ENCODE measurements at regions not wholly inside any gene's neighbourhood (a gene's known extent, or its start where the extent isn't known, plus 50 kb on each side); places are given as distances from the start of the nearest gene placed in this dataset.

DNA sequence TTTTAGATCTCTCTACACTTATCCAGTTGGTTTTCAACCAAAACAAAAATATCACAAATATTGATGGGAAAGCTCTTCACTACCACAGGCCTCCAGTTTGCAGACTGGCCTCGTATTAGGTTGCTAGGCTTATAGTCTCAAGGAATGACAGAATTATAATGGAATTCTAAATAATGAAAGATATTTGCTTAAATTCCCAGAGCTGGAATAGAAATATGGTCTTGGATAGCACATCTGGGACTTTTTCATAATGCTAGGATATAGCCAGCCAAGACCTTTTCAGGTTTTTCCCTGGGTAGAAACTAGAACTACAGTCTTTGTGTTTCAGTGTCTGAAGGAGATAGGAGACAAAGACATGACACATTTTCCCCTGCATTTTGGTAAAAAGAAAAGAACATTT lies 121.9 kb upstream of the STAC start (continued):
- TF ChIP-seq ZNF175 (tag by site-specific recombination; IDR thresholded peaks at IDR 0.05) (no peak), IKZF3 (tag by site-specific recombination; IDR thresholded peaks at IDR 0.05) (no peak), ZNF837 (tag by site-specific recombination; IDR thresholded peaks at IDR 0.05) (no peak)

DNA sequence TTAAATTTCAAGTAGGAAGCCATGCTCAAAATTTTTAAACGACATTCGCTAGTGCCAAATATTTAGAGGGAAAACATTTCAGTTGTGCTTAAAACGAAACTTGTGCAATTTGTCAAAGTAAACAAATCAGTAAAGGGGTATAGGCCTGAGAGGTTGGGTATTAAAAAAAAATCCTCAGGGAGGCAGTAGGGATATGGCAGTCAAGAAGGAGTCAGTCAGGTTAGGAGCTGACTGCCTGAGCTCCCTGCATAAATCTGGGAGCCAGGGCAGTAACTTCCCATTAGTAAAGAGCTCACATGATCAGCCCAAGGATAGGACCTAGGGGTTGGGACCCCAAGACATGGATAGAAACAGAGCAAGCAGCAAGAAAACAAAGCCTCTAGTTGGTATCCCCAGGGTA lies 120.7 kb upstream of the STAC start:
- POLR2A ChIA-PET, result no interaction called here
- TF ChIP-seq, protein P1, sequence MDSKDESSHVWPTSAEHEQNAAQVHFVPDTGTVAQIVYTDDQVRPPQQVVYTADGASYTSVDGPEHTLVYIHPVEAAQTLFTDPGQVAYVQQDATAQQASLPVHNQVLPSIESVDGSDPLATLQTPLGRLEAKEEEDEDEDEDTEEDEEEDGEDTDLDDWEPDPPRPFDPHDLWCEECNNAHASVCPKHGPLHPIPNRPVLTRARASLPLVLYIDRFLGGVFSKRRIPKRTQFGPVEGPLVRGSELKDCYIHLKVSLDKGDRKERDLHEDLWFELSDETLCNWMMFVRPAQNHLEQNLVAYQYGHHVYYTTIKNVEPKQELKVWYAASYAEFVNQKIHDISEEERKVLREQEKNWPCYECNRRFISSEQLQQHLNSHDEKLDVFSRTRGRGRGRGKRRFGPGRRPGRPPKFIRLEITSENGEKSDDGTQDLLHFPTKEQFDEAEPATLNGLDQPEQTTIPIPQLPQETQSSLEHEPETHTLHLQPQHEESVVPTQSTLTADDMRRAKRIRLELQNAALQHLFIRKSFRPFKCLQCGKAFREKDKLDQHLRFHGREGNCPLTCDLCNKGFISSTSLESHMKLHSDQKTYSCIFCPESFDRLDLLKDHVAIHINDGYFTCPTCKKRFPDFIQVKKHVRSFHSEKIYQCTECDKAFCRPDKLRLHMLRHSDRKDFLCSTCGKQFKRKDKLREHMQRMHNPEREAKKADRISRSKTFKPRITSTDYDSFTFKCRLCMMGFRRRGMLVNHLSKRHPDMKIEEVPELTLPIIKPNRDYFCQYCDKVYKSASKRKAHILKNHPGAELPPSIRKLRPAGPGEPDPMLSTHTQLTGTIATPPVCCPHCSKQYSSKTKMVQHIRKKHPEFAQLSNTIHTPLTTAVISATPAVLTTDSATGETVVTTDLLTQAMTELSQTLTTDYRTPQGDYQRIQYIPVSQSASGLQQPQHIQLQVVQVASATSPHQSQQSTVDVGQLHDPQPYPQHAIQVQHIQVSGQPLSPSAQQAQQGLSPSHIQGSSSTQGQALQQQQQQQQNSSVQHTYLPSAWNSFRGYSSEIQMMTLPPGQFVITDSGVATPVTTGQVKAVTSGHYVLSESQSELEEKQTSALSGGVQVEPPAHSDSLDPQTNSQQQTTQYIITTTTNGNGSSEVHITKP (tag by site-specific recombination; IDR thresholded peaks at IDR 0.05), result no peak
- TF ChIP-seq ZNF747 (tag by site-specific recombination; IDR thresholded peaks at IDR 0.05), result no peak
- no peak for TF ChIP-seq ZNF654 (tag by site-specific recombination; IDR thresholded peaks at IDR 0.05; ENCODE audit: low read depth)
- TF ChIP-seq ZNF311 (tag by site-specific recombination; IDR thresholded peaks at IDR 0.05; ENCODE audit: borderline replicate concordance), result no peak
- TF ChIP-seq, protein P2, sequence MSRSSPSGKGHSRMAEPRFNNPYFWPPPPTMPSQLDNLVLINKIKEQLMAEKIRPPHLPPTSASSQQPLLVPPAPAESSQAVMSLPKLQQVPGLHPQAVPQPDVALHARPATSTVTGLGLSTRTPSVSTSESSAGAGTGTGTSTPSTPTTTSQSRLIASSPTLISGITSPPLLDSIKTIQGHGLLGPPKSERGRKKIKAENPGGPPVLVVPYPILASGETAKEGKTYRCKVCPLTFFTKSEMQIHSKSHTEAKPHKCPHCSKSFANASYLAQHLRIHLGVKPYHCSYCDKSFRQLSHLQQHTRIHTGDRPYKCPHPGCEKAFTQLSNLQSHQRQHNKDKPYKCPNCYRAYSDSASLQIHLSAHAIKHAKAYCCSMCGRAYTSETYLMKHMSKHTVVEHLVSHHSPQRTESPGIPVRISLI (tag by site-specific recombination; IDR thresholded peaks at IDR 0.05), result no peak
- no peak for TF ChIP-seq ZNF629 (tag by site-specific recombination; IDR thresholded peaks at IDR 0.05)
- no peak for TF ChIP-seq ZNF660 (tag by site-specific recombination; IDR thresholded peaks at IDR 0.05)
- TF ChIP-seq ZNF2 (tag by site-specific recombination; IDR thresholded peaks at IDR 0.05), result no peak
- TF ChIP-seq ZNF184 (tag by site-specific recombination; IDR thresholded peaks at IDR 0.05), result no peak
- TF ChIP-seq ZNF585B (tag by site-specific recombination; IDR thresholded peaks at IDR 0.05), result no peak
- no peak for TF ChIP-seq RBAK (tag by site-specific recombination; IDR thresholded peaks at IDR 0.05)
- H3K27ac ChIP-seq (ENCODE audit: extremely low read depth, low read depth, low read length), result no peak overlapping the region
- CTCF ChIA-PET, result no interaction called here
- no peaks in the 10 kb centered on the region for H3K9me3 ChIP-seq (ENCODE audit: control insufficient read depth, insufficient read depth, low read depth, low read length)
- H3K36me3 ChIP-seq (ENCODE audit: control insufficient read depth in 2 of 2, insufficient read depth in 1 of 2, low read length in 2 of 2), result no peaks in the 10 kb centered on the region
- no peaks in the 10 kb centered on the region for H3K4me1 ChIP-seq (ENCODE audit: control insufficient read depth, insufficient read depth, low read length)
- H3K4me3 ChIP-seq (ENCODE audit: low read depth, low read length), result no peak overlapping the region

DNA sequence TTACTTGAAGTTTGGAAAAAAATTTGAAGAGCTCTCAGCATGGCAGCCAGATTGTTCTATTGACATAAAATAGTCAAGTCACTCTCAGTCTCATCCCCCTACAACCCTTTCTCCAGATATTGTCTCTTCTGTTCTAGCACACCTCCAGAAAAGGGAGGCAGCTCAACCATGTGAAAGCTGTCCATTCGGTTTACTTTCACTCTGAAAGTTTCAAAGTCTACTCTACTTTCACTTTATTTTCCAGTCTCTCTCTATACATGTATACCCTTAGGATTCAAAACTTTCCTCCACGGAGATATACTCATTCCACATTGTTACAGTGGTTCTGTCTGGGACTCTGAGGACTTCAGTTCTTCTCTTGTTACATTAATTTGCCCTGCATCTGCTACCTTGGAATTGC lies 111.0 kb upstream of the STAC start:
- ChIA-PET CTCF (no interaction called here), POLR2A (no interaction called here)
- Histone ChIP-seq H3K4me3 (ENCODE audit: low read depth, low read length) (no peak overlapping the region), H3K9me3 (ENCODE audit: control insufficient read depth, insufficient read depth, low read depth, low read length) (no peaks in the 10 kb centered on the region), H3K4me1 (ENCODE audit: control insufficient read depth, insufficient read depth, low read length) (no peaks in the 10 kb centered on the region), H3K27ac (ENCODE audit: extremely low read depth, low read depth, low read length) (no peak overlapping the region), H3K36me3 (ENCODE audit: control insufficient read depth in 2 of 2, insufficient read depth in 1 of 2, low read length in 2 of 2) (no peaks in the 10 kb centered on the region)
- TF ChIP-seq PRDM1 (tag by site-specific recombination; IDR thresholded peaks at IDR 0.05), result peak; percentile 84
- TF ChIP-seq, protein P1 (tag by site-specific recombination; IDR thresholded peaks at IDR 0.05), result no peak
- TF ChIP-seq SALL2 (tag by site-specific recombination; IDR thresholded peaks at IDR 0.05; ENCODE audit: borderline replicate concordance), result no peak

Data from HEK293 (cell line).